ENCODE measurements at regions not wholly inside any gene's neighbourhood (a gene's known extent, or its start where the extent isn't known, plus 50 kb on each side); places are given as distances from the start of the nearest gene placed in this dataset.

DNA sequence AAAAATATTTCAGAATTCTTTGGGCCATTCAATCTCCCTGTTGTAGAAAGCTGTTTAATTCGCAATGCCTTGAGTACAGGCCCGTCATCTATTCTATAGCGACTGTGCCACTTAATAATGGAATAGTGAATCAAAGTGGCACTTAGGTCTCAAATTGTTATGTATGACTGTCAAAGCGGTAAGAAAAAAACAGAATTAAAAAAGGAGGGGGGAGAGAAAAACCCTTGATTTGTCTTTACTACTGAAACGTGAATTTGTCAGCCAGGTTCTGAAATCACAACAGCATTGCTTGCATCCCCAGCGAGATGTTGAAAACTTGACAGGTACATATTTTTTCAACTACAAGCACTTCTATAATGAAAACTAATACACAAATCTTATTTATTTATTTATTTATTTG is 320.9 kb downstream of the TFEC start:
- DNase-seq (ENCODE audit: low read depth) = no peak

DNA sequence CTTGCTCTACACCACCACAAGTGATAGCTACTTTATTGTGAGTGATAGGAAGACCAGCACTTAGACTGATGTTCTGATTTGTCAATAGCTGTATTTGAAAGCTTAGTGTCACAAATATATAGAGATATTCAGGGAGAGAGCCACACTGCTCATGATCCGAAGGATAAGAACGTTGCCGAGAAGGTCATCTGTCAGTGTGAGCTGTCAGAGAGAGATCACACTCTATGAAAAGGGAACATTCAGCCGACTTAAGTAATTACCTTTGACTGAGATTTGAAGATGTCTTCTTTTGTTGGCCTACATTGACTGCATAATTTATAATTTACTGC is 322.6 kb downstream of the TFEC start:
- DNase-seq (ENCODE audit: low read depth) = no peak

DNA sequence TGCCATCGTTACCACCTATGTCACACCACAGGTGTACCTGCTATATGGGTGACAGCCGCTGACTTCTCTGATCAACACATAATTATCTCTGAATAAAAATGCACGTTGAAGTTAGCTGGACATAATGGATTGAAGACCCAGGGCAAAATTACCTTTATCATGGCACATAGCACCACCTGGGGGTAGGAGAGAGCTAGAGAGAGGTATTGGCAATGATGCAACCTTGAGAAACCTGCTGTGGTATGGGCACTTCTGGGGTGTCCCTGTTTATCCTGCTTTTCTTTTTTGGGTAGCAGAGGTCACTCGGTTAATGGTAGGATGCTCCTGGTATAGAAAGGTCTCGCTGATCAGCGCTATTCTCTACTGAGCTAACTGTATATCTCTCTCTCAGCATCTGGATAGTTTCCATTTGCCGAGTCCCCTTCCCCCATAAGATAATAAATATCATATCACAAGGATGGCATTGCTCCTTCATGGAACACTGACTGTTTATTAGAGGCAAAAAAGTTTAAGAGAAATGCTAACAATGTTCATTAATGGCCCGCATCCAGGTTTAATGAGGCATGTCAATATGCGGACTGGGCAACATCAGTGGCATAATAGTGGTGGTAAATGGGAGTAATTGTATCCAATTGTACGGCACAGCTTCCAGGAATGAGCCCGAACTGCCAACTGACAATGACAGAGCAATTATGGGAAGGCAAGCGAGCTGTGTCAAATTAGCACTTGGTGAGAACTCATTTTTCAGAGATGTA is 323.1 kb downstream of the TFEC start:
- peak; percentile 16 for DNase-seq (ENCODE audit: low read depth)

DNA sequence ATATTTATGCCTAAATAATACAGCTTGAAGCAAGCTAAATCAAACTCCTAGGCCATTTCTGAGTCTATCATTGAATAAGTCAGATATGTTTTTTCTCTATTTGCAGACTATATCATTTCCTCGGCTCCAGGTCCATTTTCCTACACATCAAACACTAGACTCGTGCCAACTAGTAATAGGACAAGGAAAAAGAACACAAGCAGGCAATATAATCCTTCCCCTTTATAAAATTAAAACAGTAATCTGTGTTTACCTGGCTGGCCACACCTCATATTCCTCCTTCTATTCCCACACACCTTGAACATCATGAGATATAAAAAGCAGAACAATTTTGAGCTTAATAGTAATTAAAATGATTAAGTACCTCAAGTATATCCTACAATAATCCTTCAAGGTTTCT is 325.7 kb downstream of the TFEC start:
- DNase-seq (ENCODE audit: low read depth) = no peak

DNA sequence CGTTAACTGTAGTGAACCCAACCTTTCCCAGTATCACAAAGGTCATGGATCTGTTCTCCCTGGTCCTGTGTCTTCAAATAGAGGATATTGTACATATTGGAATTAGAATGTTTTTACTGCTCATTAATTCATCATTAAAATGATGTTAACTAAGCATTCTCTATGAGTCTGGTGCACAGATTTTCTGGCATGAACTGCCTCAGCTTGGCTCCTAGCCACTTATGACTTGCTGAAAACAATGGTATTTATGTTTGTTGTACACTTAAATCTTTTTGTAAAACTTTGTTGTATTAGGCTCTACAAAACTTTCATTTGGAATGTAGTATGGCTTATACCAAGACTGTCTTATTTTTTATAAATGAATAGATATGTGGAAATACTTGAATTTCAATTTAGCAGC is 329.4 kb downstream of the TFEC start:
- no peak for DNase-seq (ENCODE audit: low read depth)

DNA sequence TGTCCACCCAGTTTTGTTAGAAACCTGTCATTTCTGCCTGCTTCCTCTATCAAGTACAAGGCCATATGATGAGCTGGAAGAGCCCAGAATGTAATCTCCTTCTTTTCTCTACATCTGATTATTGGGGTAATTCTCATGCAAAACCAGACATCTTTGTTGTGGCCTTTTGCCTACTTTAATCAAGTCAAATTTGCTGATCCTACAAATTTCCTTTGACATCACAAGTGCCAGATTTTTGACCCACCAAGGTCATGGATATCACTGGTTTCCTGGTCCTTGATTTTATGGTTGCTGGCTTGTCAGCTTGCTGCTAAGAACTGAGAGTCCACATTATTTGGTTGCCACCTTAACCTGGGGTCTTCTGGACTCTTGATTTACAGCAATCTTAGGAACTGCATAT is 336.1 kb downstream of the TFEC start:
- DNase-seq (ENCODE audit: low read depth) = no peak

DNA sequence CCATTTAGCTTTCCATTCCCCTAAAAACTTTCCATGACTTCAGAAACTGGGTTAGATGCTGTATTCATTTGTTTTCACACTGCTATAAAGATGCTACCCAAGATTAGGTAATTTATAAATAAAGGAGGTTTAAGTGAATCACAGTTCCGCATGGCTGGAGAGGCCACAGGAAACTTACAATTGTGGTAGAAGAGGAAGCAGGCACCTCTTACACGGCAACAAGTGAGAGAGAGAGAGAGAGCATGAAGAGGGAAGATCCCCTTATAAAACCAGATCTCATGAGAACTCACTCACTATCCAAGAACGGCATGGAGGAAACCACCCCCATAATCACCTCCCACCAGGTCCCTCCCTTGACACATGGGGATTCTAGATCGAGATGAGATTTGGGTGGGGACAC is 336.8 kb downstream of the TFEC start:
- DNase-seq (ENCODE audit: low read depth) = no peak

DNA sequence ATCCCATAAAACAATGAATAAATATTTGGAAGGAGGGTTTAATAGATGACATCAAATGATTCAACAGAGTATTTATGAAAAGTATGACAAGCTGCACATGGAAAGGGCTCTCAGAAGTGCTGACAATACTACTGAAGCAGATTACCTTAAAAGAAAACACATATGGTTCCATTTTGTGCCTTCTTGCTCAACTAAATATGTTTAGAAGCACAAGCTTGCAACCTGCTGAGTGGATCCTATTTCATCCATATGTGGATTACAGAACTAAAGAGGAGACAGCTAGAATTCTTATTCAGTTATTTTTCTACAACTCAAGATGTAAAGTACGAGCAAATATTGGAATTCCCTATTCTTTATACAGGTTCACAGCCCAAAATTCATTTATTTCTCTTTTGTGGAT is 340.6 kb downstream of the TFEC start:
- no peak for DNase-seq (ENCODE audit: low read depth)

DNA sequence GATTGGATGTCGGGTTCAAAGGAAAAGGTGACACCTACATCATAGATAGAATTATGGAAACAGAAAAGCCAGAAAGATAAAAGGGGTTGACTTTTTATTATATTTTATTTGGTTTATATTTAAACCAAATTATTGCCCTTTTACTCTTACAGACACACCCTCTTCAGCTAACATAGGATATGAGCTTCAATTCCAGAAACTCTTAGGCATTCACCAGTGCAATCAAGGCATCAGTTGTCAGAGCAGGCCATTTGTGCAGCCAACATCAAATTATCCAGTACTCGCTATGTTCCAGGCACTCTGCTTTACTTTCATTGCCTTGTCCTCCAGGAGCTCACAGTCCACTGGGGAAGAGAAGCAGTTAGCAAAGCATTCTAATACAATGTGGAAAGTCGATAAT is 347.5 kb downstream of the TFEC start:
- DNase-seq (ENCODE audit: low read depth) = no peak

DNA sequence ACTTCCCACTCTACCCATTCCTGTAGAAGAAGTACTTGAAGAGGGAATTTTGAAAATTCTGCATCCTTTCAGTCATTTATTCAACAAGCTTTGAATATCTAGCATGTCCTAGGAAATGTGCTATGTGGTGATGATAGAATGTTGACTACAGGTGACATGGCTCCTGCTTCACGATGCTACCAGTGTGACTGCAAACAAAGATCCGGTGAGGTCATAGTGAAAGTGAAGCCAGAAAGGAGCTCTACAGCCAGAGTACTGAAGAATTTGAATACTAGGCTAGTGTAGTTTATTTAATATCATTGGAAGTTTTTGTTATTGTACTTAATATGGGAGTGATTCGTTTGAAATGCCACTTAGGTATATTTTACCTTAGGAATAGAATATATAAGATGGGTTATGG is 348.1 kb downstream of the TFEC start:
- DNase-seq (ENCODE audit: low read depth) = no peak

DNA sequence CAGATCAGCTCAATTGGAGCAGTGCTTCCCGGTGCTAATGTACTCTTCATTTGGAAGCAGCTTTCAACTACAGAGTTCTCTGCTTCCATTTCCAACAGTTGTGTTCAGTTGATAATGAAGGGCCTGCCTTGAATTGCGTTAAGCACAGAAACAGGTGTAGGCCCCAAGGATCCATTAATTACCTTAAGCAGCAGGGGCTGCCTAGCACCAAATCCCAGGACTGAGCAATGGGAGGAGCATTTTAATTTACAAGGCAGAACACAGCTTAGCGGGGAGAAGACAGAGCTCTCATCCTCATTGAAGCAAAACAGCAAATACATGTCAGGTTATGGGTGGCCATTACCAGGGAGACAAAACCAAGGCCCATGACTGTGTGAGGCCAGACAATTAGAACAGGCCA is 349.6 kb downstream of the TFEC start:
- DNase-seq (ENCODE audit: low read depth) = no peak

DNA sequence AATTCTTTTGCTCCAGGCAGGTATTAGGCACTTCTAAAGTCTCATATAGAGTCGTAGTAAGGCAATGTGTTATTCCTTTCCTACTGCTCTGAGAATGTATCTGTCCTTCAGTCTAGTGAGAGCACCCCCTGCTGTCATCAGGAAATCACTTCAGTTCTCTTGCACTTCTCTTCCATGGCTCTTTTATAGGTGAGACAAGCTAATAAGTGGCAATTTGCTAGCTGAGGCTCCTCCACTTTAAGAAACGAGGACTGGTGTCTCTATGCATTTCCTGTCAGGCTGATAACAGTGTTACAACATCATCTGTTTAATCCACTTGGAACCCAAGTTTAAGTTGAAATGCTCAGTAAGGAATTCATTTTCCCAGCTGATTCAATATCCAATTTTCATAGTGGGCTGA is 350.6 kb downstream of the TFEC start:
- DNase-seq (ENCODE audit: low read depth) = peak; percentile 61

DNA sequence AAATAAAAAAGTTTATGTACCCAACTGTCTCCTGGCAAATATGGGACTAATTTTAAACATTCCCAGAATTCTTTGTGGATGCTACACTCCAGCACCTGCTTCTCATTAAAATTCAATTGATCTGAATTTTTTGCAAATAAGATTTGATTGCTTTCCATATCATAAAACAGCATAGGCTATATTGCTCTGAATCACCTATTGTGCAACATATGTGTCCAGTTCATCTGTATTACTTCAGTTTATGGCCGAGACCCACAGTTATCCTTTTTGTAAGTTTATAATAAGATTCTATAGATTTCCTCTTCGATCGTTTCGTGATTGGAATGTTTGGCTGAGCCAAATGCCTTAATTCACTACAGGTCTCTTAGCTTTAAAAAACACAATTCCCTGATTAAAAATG is 351.1 kb downstream of the TFEC start:
- no peak for DNase-seq (ENCODE audit: low read depth)

DNA sequence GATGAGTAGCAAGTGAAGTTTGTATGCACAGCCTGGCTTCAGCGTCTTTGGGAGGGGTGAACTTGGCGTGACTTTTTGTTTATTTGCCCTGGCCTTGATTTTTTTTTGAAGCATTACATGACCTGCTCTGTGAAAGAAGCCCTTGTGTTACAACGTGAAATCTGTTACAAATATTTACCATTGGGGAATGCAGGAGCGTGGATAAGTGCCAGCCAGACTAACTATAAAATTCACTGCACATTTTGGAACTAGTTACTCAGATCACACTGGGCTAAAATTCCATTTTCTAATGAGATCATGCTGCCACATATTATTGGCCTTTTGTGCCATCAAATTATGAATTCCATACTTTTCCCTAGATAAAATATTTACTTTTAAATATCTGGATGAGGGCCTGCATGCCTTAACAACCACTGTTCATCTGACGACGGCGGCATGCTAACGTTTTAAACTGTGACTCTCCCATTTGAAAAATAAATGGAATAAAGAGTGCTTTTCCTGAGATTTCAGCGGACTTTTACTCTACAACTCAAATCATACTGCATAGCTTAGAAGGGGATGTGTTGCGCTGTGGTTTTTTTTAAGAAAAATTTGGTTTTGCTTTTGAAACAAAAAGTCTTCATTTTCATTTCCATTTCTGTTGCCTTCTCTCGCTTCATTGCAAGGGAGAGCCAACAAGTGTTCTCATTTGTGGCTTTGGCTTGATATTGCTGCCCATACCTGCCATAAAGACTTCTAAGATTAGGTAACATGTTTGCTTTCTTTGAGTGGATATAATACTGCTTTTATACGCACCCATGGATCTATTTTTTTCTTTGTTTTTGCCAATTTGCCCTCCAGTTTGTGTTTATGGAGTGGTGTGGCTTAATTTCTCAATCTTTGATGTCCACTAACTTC is 352.2 kb downstream of the TFEC start:
- peak; percentile 17 for DNase-seq (ENCODE audit: low read depth)

DNA sequence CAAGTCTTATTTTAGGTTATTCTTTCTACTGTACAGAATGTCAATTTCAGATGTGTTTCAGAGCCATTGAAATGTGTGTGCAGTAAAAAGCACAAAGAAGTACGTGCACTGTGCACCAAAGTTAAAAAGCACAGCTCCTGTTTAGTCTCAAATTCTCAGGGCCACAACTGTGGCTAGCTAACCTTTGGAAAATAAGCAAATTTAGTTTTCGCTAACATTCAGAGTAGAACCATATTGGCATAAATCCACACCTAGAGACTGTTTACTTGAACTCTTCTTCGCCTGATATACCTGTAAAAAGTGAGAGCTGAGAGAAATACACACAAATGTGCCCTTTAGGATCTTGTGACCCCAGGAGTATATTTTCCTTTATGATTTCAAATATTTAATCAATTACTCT is 353.9 kb downstream of the TFEC start:
- no peak for DNase-seq (ENCODE audit: low read depth)

DNA sequence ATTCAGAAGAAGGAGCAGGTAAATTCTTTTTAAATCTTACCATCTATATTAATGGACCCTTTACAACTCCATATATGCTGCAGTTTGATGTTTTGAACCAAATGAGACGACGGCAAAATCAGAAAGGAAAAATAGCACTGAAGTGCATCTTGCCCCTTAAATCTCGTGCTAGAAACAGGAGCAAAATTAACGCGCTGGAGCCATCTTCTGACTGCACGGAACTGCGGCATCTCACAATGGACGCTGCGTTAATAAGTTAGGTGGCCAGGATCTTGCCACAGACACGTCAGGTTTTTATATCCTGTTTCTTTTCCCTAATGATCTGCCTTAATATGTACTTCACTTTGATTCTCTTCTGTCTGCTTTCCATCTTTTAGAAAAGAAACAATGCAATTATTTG is 354.5 kb downstream of the TFEC start:
- peak; percentile 48 for DNase-seq (ENCODE audit: low read depth)

DNA sequence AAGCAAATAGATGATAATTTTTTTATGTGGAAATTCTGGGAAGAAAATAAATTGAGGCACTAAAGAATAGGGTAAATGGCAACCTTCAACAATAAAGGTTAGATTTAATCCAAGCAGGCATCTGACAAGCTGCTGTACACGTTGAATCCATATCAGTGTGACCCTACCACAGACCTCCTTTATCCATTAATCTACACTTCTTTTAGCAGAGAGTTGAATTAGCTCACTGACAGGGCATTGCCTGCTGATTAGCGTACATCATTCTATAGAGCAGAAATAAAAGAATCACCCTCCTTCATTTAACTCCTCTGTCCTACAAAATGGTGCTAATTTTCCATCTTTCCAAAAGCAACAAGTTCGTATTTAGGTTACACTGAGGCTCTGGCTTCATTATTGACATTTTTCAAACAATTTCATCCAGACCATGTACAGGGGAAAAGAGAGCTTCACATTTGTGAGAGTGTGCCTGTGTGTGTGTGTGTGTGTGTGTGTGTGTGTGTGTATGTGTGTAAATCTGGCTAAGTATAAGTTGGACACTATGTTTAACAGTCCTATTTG is 356.0 kb downstream of the TFEC start:
- DNase-seq (ENCODE audit: low read depth) = no peak

DNA sequence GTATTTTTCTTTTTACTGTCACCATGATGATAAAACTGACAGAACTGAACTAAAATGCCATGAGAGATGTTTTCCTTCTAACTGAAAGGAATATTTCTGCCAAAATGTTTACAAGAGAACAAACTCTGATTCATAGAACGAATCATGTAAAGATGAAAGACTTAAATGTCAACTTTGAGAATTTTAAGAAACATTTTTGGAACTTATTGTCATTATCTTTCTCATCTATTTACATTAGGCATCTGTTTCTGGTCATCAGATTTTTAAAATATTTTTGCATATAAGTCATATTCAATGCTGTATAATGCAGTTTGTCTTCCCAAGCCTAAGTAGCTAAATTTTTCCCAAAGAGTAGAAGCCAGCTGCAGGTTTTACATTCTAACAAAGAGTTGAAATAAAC is 358.5 kb downstream of the TFEC start:
- peak; percentile 3 for DNase-seq (ENCODE audit: low read depth)

DNA sequence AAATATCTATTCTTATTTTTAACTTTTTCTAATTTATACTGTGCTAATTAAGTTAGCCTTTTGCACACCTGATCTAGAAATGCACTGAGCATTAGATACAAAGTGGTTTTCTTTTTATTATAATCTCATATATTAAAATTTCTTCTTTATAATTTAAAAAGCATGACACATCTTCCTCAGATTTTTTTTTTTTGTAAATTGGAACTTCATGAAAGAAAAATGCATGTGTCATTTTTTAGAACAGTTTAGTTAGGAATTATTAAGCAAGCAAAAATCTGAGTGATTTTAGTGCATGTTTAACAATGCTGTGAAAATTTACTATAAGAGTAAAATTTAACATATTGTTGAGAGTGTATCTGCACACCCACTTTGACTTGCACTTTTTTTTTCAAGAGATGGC is 367.9 kb downstream of the TFEC start:
- no peak for DNase-seq (ENCODE audit: low read depth)

DNA sequence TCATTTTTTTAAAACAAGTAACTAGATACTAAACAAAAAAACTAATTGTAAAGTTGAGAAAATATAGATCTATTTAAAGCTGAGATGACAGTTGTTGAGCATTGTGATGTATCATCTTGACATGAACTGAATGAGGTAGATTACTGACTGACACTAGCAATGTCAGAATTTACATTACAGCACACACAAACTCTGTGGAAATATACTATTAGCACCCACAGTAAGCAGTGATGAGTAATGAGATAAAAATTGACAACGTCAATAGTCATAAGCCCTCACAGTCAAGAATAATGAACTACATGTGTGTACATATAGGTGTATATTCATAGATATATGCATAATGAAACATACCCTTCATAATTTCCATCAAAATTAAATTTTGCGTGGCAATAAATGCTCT is 368.4 kb downstream of the TFEC start:
- peak; percentile 4 for DNase-seq (ENCODE audit: low read depth)

DNA sequence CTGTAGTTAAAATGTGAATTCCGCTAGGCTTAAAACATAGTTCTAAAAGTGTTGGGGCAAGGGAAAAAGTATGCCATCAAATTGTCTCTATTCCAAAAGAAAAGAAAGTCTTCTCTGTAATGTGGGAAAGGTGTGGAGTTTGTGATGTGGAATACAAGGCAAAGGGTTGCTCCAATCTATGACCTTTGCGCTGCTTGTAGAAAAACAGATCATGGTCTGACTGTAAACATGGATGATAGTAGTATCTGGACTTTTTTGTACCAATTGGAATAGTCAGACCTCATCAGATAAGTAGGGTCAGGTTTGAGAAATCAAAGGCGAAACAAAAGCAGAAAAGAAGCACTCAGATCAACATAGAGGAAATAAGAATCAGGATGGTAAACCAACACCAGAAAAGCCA is 372.3 kb downstream of the TFEC start:
- DNase-seq (ENCODE audit: low read depth) = no peak

DNA sequence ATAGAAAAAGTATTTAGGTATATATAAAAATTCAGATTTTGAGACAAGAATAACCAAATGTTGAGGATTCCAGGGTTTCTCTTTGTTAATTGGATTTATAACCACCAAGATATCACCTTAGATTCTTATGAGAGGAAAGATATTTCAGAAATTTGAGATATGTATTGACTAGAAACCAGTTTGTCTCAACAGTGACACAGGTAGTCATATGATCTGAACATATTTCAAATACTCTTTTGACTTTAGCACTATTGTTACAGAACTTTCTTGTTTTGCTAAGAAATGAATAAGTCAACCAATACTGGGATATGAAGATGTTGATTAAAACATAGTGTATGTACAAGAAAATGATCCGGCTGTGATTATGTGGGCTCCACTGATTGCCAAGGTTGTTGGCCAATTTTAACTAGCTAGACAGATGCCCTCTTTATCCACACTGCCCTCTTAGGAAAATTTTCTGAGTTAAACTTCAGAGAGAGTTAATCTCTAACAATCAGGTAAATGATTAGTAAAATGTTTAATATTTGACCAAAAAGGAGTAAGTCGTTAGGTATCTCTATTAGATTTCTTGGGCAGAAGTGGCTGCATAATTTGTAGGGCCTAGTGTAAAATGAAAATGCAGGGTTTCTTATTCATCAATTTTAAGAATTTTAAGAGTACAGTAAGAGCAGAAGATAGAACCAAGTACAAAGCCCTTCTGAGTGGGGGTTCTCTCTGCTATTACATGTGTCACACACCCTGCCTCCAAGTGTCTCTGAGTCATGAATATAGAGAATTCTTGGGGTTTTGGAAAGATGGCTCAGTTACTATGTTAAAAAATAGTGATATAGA is 376.0 kb downstream of the TFEC start:
- no peak for DNase-seq (ENCODE audit: low read depth)

DNA sequence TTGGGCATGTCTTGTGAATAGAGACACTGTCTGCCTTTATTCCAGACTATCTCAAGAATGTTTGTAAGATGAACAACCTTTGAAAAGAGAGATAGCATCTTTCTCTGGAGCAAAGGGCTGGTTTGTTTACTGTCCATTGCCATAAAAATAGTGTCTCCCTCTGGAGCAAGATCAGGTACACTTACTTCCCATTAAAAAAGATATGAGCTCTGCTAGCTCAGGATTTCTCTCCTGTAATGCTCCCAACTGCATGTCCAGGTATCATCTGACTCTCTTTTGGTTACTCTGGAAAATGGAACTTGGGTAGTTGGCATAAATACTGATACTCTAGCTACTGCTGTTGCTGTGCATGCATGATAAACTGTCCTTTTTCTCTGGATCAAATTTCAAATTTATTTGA is 381.1 kb downstream of the TFEC start:
- no peak for DNase-seq (ENCODE audit: low read depth)

Measured in amniotic epithelial cell (primary cell).